Activated T-helper 1 cell treated with Interleukin-2 at 50 U/mL for 16 hours (primary cell): ENCODE measurements at regions not wholly inside any gene's neighbourhood (a gene's known extent, or its start where the extent isn't known, plus 50 kb on each side); places are given as distances from the start of the nearest gene placed in this dataset.

ENCODE experiments used
- DNase-seq: peaks from one replicate; pipeline ENCODE4 v3.0.0-alpha.2; 2020; ENCODE audit warnings: low read depth

DNA sequence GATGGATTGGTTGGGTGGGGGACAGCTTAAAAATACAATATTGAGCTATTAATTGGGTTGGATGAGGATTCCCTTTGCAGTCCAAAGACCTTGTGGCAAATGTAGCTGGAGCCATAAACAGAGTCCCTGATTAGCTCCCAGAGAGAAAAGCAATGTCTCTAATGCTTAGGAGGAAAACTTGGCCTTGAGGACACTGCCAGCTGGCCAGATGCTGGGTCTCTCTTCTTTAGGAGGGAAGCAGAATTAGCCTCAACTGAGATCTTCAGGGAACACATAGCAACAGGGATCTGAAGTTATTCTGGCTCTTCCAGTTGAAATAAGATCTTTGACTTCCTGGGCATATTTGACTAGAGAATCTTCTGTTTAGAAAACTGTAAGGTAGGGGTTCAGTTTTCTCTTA is 121.7 kb upstream of the WWC1 start:
- DNase-seq: no peak

DNA sequence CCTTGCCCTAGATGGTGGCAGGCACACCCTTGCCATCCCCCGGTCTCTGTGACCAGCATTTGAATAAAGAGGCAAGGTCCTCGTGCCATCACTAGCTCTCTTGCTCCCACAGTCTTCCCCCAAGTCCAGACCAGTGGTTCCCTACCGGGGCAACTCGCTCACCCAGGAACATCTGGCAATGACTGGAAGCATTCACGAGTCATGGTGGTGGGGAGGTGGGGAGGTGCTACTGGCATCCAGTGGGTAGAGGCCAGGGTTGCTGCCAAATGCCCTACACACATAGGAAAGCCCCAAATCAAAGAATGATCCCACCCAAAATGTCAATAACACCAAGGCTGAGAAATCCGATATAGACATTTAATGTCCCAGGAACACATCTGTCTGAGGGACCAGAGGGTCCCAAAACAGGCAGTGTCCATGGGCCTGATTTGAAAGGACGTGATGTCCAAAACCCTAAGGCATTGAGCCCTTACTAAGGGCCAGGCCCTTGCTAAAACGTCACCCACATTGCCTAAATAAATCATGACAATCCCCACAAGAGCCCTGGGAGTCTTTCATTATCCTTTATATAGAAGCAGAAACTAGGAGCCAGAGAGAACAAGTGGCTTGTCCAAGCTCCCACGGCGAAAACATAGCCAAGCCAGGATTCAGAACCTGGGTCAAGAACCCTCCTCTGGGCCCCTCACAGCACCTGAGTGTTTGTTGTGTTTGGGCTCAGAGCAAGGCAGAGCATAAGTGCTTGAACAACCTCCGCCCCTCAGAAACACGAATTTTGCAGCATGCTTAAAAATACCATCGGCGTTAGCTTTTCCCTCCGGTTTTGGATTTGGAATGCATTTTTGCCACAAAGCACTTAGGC is 119.3 kb upstream of the WWC1 start:
- no peak for DNase-seq

DNA sequence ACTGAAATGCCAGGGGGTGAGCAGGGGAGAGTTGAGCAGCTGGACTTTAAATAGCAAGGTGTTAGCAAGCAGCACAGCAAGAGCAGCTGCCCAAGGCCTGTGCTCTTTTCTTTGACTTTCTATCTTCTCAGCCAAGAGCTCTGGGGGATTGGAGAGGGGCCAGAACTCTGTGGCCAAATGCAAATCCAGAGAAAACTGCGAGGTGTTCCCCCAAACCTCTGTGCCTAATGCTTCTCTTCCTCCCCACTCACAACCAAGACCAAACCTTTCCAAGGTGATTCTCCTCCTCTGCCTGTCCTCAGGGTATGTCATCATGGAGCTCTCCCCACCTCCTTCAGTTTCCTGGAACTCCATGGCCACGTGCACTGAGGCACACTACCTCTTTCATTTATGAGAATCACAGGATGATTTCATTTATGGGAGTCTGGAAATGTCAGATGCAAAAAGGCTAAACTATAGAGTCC is 118.7 kb upstream of the WWC1 start:
- no peak for DNase-seq

DNA sequence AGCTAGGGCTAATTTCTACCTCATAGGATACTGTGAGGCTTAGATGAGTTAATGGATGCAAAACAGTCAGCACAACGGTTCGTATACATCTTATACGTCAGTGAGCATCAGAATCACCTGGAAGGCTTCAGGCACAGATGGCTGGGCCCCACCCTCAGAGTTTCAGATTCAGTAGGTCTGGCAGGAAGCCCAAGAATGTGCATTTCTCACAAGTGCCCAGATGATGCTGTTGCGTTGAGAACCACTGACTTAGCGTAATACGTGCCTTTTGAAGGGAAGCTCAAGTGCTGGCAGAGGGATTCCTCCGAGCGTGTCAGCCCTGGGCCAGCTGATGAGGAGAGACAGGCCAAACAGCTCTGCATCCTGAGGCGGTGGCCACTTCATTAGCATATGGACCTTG is 117.1 kb upstream of the WWC1 start:
- DNase-seq: no peak

DNA sequence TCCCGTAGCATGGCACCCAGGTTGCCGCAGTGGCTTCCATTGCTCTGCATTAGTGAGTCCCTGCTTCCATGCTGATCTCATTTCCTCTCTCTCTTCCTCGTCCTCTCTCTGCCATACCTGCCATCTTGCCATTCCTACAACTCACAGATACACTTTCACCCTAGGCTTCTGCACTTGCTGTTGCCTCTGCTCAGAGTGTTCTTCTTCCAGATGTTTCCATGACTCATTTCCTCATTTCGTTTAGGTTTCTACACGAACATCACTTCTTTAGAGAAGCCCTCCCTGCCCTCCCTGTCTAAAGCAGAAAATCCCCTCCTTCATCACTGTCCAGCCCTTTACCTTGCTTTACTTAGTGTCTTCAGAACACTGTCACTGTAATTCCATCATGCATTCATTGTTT is 115.2 kb upstream of the WWC1 start:
- no peak for DNase-seq

DNA sequence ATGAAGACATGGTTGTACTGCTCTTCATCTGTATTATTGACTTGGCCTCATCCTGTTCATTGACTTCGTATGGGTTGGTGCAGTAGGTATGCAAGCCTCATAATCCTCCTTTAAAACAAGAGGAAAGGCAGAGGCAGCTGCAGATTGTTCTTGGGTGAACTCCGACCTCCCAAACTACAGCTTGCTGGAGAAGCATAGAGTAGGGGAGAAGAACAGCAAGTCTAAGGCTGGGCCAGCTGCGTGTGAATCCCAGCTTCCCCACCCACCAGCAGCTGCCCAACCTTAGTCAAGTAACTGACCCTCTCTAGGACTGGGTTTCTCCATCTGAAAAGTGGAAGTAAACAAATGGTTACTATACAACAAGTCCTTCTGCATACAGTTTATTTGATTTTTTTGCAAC is 114.5 kb upstream of the WWC1 start:
- DNase-seq: no peak

DNA sequence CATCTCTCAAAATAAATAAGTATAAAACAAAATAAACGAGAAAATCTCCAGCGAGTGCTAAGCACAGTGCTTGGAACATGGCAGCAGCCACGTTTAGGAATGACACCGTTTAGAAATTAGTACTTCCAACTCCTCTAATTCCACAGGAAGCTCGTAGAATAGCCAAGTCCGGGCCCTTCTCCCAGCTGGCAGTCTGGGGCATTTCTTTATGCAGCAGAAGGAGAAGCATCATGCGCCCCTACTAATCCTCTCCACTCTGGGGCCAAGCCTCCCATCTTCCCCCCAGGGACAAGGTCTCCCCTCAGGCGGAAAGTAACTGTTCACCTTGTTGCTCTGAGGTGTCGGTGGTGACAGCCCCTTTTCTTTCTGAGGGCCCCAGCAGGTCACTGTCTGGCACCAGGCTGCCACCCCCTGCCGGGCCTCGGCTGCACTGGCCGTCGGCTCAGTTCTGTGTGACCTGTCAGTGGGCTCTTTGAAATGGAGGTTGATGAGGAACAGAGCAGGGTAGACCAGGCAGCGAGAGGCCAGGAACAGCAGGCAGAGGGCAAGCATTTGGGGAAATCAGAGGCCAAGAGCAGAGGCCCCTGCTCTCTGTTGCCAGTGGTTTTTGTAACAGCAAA is 113.5 kb upstream of the WWC1 start:
- DNase-seq: no peak

DNA sequence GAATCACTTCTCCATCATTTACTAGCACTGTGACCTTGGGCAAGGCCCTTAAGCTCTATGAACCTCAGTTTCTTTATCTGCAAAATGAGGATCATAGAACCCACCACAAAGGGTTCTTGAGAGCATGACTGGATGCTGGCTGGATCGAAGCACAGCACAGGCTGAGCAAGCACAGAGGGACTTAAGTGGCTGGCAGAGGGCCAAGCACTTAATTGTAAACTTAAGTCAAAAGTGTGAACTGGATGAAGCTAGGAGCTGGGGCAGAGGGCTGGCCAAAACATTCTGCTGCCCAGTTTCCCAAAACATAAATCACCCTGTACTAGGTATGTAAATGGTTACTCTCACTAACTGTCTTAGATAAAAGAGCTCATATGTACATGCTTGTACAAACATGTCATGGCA is 112.3 kb upstream of the WWC1 start:
- DNase-seq: no peak

DNA sequence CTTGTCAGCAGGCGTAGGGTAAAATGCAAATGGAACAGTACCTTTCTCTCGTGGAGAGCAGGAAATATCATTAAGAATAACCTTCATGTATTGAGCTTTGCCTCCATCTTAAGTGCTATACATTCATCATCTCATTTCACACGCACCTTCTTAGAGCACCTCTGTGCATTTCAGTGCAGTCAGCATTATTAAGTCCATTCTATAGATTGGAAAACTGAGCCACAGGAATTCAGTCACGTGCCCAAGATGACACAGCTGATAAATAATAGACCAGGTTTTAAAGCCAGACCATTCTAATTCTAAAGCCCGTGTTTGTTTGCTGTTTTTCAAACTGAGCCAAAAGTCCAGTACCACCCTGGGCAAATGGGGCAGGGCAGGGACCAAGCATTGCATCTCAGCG is 109.2 kb upstream of the WWC1 start:
- DNase-seq: no peak

DNA sequence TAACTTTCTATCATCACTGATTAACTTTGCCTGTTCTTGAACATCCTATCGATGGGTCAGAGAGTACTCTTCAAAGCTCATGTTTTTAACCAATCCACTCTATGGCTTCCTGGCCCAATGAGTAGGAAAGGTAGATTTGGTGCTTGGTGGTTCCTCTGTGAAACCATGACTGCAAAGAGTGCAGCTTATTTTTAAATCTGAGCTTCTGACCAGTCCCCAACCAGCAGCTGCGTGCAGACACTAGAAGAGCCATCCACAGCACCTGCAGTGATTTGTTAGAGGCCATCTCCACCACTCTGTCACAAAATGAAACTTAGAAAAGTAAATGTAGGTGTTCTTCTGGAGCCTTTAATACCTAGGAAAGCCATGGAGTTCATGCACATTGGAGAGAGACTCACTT is 107.3 kb upstream of the WWC1 start:
- DNase-seq: no peak

DNA sequence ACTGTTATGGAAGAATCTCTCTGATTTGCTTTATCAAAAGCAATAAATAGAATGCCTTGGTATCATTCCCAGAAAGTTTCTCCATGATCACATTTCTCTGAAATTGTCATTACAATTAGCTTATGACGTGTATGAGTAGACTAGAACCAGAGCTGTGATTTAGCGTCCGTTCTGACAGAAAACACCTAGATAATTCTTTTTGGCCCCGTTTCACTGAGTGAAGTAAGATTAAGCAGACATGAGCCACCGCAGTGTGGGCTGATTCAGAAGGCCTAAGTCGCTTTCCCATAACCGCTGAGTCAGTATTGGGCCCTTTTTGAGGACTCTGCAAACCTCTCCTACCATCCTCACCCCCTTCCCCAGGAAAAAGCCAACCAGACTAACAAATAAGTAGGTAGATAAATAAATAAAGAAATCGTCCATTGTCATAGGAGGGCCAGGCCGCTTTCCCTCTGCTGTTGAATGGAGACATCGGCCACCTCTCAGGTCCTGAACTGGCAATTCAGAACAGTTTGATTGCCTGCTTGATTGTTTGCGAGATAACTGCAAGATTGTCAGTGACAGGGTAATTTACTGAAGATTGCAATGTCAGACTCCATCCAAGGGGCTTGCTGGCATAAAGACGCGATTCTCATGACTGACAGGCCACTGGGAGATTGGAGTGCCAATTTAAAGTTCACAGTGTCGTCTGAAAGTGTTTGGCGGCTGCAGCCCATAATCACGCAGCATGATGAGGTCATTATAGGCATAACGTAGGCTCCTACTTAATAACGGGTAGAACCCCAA is 105.0 kb upstream of the WWC1 start:
- DNase-seq: no peak

DNA sequence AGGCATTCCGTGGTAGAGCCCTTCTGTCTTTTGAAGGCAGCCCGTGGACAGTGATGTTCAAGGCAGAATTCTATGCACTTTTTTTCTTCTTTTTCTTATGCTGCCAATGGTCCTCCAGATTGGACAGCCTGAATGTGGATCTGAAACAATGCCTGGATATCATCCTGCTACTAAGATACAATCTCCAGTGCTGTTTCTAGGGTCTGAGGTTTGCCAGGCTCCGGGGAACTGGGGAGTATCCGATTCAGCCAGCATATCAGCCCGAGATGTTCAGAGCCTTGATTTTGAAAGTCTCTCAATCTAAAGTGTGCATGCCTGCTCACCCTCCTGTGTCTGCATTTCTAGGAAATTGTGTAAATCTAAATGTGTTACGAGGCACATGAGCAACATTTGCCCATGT is 103.8 kb upstream of the WWC1 start:
- no peak for DNase-seq

DNA sequence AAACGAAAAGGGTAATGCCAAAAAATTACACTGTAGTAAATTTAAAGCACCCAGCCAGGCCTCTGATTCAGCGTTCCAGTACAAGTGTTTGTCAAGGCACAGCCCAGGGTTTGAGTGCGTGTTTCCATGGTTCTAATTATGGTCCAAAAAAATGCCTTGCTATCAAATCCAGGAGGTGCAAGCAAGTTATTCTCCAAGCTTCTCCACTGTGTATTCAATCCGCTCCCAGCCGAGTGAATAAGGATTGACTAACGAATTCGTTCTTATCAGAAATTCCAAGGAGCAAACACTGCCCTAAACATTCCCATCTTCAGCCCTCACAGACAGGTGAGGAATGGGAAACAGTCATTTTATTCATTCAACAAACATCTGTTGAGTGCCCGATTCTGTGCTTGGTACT is 103.3 kb upstream of the WWC1 start:
- DNase-seq: no peak

DNA sequence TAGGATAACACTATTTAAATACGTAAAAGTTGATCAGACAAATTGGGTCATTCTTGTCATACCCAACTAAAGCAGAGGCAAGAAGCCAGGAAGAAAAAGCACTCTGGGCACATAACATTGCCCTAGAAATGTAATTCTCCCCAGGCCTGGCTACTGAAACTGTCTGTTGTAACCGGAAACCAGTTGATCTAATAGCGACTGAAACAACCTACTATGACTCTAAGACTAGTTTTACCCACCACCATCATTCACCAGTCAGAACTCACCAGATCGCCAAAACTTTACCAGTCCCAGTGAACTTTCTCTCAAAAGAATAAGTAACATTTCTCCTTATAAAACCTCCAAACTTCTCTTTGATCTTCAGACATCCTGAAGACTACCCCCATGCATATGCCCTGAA is 99.3 kb upstream of the WWC1 start:
- no peak for DNase-seq

DNA sequence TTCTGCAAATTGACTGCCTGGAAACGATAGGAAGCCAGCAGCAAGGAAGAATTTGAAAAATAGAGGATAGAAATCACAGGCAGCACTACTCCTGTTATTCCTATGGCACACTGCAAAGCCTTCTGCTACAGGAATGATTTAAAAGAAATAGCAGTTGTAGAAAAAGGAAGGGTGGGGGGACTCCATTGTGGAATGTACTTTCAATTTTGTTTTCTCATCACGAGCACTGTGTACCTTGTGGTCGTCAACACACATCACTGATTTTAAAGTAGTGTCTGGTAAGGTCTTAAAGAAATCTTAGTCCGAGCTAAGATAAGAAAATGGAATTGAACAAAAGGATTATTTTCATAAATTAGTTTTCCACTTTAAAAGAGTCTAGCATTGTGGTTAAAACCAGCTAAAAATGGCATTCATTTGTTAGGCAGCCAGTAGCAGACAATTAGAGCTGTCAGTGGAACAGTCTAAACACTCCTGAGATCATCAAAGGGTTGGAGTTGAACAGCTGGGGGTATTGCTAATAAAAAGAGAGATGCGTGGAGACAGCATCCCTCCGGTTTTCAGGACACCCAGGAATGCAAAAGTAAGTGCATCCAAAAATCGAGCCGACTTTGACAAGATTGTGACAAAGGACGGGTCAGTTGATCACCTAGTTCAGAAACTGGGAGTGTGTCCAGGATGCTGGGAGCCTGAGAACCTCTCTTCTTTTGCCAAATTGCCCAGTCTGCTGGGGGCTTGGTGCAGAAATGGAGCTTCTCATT is 97.8 kb upstream of the WWC1 start:
- no peak for DNase-seq

DNA sequence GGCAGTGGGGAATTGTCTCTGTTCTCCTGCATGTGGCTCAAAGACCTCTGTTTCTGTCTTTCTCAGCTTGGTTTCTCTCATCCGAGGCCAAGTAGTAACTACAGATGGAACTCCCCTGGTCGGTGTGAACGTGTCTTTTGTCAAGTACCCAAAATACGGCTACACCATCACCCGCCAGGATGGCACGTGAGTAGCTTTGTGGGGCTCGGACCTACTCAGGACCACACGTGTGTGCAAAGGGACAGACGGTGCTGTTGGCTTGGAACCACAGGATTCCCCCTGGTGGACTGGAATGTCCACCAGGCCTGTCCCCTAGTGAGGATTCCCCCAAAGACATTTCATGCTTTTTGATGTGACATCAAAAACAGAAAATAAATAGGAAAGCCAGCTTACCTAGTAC is 96.3 kb upstream of the WWC1 start:
- DNase-seq: no peak

DNA sequence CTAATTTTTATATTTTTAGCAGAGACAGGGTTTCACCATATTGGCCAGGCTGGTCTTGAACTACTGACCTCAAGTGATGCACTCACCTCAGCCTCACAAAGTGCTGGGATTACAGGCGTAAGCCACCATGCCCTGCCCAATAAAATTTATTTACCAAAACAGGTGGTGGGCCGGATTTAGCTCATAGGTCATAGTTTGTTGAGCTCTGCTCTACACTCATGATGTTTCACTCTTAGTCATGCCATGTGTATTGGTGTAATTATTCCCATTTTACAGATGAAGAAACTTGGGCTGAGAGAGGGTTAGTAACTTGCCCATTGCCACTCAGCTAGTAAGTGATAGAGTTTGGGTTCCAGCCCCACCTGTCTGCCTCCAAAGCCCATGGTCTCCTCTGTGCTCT is 93.1 kb upstream of the WWC1 start:
- no peak for DNase-seq

DNA sequence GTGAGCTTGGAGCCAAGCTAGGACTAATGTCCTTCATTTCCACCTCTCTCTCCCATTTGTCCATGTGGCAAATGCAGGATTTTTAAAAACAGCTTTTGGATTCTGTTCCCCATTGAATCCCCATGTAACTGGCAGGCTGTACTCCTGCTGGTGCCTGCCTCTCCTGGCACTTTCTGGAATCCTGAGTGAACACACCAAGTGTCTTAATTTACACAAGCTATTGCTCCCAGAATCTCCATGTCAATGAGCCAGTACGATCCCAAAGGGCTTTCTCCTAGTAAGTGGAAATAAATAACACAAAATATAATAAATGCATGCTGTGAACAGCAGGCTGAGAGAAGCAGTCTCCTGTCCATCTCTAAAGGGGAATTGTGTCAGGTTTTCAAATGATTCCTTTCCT is 88.4 kb upstream of the WWC1 start:
- no peak for DNase-seq

DNA sequence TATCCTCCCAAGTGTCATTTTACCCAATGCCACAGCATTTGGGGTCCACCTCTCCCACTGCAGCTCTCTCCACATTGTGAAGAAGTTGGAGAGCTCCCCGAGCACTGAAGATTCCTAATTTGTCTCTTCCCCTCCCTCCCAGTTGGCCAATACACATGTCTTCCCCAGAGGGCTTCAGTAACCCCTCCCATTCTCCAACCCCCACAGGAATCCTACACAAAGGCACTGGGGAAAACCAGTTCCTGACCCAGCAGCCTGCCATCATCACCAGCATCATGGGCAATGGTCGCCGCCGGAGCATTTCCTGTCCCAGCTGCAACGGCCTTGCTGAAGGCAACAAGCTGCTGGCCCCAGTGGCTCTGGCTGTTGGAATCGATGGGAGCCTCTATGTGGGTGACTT is 87.3 kb upstream of the WWC1 start:
- DNase-seq: no peak

DNA sequence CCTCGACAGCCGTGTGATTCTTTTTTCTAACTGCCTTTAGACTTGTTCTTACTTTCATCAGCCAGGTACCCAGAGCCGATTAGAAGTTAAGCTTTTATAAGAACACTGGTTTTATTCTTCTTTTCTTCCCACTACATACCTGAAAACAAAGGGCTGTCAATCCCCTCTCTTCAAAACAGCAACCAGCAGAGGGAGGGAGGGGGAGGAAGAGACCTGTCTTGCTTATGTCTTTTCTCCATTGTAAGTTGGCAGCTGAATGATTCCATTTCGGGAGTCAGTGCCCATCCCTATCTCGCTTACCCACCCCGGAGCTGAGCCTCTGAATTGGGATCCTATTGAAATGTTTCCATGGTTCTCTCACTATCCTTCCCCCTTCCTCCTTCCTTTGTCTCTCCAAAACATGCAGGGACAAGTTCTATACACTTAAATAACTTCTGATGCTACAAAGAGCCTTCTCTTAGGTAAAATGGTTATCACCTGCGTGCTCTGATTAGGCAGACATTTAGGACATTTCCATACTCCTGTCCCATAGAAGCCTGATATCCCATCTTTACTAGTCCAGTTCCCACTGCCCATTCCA is 83.9 kb upstream of the WWC1 start:
- no peak for DNase-seq

DNA sequence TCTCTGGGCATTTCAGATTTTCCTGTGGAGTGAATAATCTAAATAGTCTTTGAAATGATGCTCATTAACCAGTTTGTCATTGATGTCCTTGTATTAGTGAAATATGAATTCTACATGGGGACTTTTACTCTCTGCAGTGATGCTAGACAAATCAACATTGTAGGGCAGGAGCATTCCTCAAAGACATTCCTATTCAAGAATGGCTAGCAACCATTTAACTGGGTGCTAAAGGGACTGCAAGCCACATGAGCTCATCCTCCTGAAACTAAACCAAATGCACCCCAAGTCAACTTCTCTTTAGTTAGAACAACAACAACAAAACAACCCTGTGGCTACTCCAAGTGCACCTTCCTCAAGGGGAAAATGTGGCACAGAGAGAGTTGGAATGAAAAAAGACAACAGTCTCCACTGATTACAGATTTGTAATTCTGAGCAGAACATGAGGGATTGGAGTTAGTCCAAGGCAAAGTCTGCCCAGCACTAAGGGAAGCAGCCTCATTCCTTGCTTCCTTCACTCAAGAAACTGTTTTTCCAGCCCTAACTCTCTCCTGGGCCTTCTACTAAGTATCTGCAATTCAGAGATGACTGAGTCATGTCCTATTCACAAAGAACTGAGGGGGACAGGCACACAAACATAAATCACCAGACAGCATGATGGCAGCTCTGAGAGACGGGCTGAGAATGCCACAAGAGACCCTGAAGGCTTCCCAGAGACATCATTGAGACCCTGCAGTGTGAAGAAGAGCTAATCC is 82.0 kb upstream of the WWC1 start:
- DNase-seq: no peak
